Calu3 (cell line): ENCODE measurements at regions not wholly inside any gene's neighbourhood (a gene's known extent, or its start where the extent isn't known, plus 50 kb on each side); places are given as distances from the start of the nearest gene placed in this dataset.

Experiments
- BruUV-seq: library from RNA; stranded (reverse); fragments of 400-500 nt; replicated peaks from 2 replicates; lab custom pipeline; 2021; lab: Mats Ljungman, UMichigan
- CTCF ChIA-PET: fragments of 300-600 bp; sonication (Branson Sonifier 250); formaldehyde crosslinking; loops from one replicate; lab custom pipeline; 2022; ENCODE audit warnings: antibody characterized with exemption; lab: Charles Lee
- DNase-seq: peaks from one replicate; pipeline ENCODE4 v3.0.0; 2022
- H3K27ac Mint-ChIP-seq: one replicate; pipeline ENCODE4 v1.8.0; 2022; ENCODE audit warnings: mixed read lengths; ENCODE audit not compliant: unreplicated experiment
- H3K27me3 Mint-ChIP-seq: one replicate; pipeline ENCODE4 v1.8.0; 2022; ENCODE audit warnings: mixed read lengths; ENCODE audit not compliant: unreplicated experiment
- H3K36me3 Mint-ChIP-seq: one replicate; pipeline ENCODE4 v1.8.0; 2022; ENCODE audit warnings: mild to moderate bottlenecking, moderate library complexity, mixed read lengths; ENCODE audit not compliant: insufficient read depth, unreplicated experiment
- H3K4me1 Mint-ChIP-seq: one replicate; pipeline ENCODE4 v1.8.0; 2022; ENCODE audit warnings: mild to moderate bottlenecking, low read depth, mixed read lengths; ENCODE audit not compliant: unreplicated experiment
- H3K4me3 Mint-ChIP-seq: one replicate; pipeline ENCODE4 v1.8.0; 2022; ENCODE audit warnings: mild to moderate bottlenecking, low read depth, moderate library complexity, mixed read lengths; ENCODE audit not compliant: unreplicated experiment
- H3K9me3 Mint-ChIP-seq: one replicate; pipeline ENCODE4 v1.8.0; 2022; ENCODE audit warnings: low read depth, mixed read lengths; ENCODE audit not compliant: unreplicated experiment
- intact Hi-C: fragments of 100-400 bp; cut with micrococcal nuclease; formaldehyde crosslinking; loops from one replicate; pipeline ENCODE4 v1.10.0; 2022; ENCODE audit not compliant: unreplicated experiment
- TF ChIP-seq, protein P1 (sequence below): fragments of 200-600 bp; IDR thresholded peaks from one replicate; pipeline ENCODE4 v1.8.0; 2022; ENCODE audit warnings: antibody characterized with exemption; ENCODE audit not compliant: unreplicated experiment

DNA sequence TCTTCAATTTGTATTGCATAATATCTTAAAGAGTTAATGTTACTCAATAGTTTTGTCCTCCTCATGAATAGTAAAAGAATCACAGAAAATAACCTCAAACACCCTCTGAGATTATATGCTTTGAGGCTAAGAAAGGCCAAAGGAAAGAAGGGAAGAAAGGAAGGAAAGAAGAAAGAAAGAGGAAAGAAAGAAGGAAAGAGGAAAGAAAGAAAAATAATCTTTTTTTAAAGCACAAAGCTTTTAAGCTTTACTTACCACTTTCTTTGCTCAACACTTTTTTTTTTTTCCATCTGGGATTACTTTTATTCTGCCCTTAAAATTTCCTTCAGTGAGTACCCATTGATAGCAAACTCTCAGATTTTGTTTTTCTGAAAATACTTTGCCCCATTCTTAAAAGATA is 369.1 kb downstream of the FGF9 start:
- no TSS peak for BruUV-seq
- no peak for DNase-seq
- intact Hi-C loops: no loop called here
- Mint-ChIP-seq H3K27me3 (peaks cover 7% of the 10 kb centered on the region), H3K36me3 (no peaks in the 10 kb centered on the region), H3K4me1 (no peaks in the 10 kb centered on the region), H3K9me3 (peaks cover 2% of the 10 kb centered on the region), H3K4me3 (no peak overlapping the region), H3K27ac (no peak overlapping the region)
- CTCF ChIA-PET: no interaction called here
- TF ChIP-seq, protein P1, sequence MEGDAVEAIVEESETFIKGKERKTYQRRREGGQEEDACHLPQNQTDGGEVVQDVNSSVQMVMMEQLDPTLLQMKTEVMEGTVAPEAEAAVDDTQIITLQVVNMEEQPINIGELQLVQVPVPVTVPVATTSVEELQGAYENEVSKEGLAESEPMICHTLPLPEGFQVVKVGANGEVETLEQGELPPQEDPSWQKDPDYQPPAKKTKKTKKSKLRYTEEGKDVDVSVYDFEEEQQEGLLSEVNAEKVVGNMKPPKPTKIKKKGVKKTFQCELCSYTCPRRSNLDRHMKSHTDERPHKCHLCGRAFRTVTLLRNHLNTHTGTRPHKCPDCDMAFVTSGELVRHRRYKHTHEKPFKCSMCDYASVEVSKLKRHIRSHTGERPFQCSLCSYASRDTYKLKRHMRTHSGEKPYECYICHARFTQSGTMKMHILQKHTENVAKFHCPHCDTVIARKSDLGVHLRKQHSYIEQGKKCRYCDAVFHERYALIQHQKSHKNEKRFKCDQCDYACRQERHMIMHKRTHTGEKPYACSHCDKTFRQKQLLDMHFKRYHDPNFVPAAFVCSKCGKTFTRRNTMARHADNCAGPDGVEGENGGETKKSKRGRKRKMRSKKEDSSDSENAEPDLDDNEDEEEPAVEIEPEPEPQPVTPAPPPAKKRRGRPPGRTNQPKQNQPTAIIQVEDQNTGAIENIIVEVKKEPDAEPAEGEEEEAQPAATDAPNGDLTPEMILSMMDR: no peak

DNA sequence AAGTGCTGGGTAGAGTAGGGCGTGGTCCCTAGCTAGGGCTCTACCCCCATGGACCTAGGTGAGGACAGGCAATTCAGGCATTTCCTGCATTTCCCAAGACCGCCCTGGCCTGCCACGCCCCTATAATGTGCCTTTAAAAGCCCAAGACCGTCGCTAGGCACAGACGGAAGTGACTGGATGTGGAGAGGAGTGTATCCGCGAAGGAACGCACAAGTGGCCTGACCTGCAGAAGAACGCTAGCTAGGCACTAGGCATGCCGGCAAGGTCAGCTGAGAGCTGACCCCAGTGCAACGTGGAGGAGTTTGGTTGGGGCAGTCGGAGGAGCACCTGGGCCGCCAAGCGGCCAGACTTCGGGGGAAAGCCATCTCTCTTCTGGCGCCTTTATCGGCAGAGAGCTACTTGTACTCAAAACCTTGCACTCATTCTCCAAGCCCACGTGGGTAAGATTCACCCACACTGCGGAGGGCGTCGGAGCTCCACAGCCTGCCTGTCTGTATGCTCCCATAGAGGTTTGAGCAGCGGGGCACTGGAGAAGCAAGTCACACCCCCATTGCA is 370.0 kb downstream of the FGF9 start:
- no peak for DNase-seq
- CTCF ChIA-PET: no interaction called here
- no peak overlapping the region for H3K4me3 Mint-ChIP-seq
- BruUV-seq: no TSS peak
- peaks cover 2% of the 10 kb centered on the region for H3K9me3 Mint-ChIP-seq
- TF ChIP-seq, protein P1: no peak
- peaks cover 12% of the 10 kb centered on the region for H3K27me3 Mint-ChIP-seq
- intact Hi-C loops: no loop called here
- H3K27ac Mint-ChIP-seq: no peak overlapping the region
- no peaks in the 10 kb centered on the region for H3K36me3 Mint-ChIP-seq
- no peaks in the 10 kb centered on the region for H3K4me1 Mint-ChIP-seq

DNA sequence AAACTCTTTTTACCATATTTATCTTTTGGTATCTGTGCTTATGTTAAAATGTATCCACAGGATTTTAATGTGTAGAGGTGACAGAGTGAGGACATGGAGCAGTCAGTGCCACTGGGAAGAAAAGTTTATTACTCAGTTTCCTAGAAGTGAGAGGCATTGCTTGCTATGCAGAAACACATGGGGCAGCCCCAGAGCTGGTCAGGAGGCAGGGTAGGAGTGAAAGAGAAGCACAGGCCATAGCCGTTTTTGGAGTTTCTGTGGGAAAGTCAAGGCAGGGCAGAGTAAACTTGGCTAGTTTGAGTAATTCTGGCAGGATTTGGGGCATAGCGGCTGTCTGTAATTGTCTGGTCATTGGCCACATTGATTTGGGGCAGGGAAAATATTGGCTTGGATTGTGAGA is 370.9 kb downstream of the FGF9 start:
- Mint-ChIP-seq H3K4me3 (no peak overlapping the region), H3K27me3 (peaks cover 12% of the 10 kb centered on the region), H3K9me3 (peaks cover 5% of the 10 kb centered on the region), H3K4me1 (no peaks in the 10 kb centered on the region), H3K36me3 (no peaks in the 10 kb centered on the region), H3K27ac (no peak overlapping the region)
- TF ChIP-seq, protein P1: no peak
- CTCF ChIA-PET: no interaction called here
- intact Hi-C loops: no loop called here
- DNase-seq: no peak
- no TSS peak for BruUV-seq

DNA sequence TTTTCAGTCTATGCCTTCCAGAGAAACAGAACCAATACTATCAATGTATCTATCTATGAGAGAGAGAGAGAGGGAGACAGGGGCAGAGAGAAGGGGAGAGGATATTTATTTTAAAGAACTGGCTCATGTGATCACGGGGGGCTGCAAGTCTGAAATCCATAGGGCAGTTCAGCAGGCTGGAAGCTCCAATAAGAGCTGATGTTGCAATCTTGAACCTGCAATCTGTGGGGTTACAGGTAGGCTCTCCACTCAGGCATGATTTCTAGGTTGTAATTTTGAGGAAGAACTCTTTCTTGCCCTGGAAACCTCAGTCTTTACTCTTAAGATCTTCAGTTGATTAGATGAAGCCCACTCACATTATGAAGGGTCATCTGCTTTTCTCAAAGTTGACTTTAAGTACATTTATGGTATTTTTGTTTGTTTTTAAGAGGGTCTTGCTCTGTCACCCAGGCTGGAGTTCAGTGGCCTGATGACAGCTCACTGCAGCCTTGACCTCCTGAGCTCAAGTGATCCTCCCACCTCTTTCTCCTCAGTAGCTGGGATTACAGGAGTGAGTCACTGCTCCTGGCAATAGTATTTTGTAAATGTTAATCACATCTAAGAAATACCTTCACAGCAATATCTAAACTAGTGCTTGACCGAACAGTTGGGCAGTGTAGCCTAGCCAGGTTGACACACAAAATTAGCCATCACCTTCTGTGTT is 376.4 kb downstream of the FGF9 start:
- no peak for DNase-seq
- peaks cover 12% of the 10 kb centered on the region for H3K27me3 Mint-ChIP-seq
- TF ChIP-seq, protein P1: no peak
- H3K27ac Mint-ChIP-seq: no peak overlapping the region
- intact Hi-C loops: no loop called here
- H3K4me3 Mint-ChIP-seq: no peak overlapping the region
- H3K36me3 Mint-ChIP-seq: no peaks in the 10 kb centered on the region
- BruUV-seq: no TSS peak
- peaks cover 6% of the 10 kb centered on the region for H3K9me3 Mint-ChIP-seq
- CTCF ChIA-PET: no interaction called here
- no peaks in the 10 kb centered on the region for H3K4me1 Mint-ChIP-seq
